ENCODE measurements at regions not wholly inside any gene's neighbourhood (a gene's known extent, or its start where the extent isn't known, plus 50 kb on each side); places are given as distances from the start of the nearest gene placed in this dataset.
A peak's percentile ranks its signal among the peaks of the same experiment; 100 is the strongest.
"Not testable (repeated sequence)": the region's sequence is repeated elsewhere in the genome, so short reads cannot be mapped to it uniquely, and the experiment has no call there.

DNA sequence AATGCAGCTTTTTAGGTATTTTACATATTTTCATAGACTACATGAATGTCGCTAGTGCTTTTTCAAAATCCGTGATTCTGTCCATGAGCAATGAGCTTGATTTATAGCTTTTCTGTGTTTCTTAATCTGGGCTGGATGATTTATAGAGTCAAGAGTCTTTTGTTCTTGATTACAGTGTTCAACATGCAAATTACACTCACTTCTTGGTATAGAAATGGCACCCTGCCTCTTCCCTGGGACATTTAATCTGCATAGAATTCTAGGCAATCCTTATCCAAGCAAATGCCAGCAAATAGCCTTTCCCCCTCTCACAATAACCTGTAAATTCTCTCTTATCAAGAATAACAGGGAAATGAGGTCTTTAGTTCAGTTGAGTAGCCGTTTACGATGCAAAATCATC lies 246.2 kb upstream of the SEMA3C start:
- no peak for DNase-seq

- DNase-seq = no peak
These were observed 244.1 kb upstream of the SEMA3C start for GRCh38 chr7:81162771-81163525.

DNA sequence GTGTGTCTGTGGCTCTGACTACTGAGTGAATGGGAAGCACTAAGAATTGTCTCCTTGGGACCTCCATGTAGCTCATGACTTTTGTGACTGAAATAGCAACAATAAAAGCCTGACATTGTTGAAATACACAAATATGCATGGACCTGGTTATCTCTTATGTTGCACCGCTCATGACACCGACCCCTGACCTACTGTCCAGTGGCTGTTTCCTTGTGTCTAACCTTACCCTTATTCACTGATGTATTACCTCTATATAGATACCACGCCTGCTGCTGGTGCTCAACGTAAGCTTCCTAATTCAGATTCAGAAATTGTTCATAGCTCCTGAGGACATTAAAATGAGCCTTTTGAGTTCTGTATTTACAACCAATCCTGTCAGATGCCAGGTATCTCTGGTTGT lies 243.4 kb upstream of the SEMA3C start:
- no peak for DNase-seq

DNA sequence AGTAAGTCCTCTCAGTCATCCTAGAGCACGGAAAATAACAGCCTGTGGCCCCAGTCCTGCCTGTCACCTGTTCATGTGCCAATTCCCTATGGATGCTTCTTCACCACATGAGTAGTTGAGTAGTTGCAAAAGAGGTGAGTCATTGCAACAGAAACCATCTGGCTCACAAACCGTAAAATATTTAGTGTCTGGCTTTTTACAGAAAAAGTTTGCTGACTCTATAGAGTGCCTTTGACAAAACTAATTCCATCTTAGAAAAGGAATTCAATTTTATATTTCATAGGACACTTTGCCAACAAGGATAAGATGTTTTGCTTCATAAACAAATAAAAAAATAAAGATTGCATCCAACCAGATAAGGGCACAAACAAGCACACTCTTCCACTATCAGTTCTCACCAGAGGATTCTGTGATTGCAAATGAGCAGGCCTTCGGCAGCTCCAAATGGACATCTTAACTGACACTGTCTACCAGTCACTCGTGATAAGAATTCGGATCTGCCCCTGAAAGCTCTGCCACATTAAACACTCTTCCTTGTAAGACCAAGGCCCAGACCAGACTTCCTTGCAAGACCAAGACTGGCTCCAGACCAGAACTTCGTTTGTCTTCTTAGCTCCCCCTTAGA lies 242.7 kb upstream of the SEMA3C start:
- DNase-seq = peak; percentile 19

DNA sequence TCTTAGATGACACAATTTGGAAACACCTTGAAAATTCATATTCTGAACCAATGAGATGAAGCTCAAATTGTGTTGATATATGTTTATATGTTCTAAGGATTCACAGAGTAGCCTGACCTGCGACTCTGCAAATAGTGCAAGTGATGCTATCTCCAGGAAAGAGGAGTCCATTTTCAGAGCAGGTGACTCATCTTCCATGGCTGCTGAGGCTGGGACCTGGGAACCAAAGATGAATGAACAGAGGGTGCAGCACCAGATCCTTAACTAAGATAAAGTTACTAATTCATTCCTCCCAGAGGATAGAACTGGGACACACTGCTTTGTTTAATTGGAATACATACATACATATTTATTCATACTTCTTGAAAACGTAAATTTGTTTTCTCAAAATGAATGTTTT lies 240.6 kb upstream of the SEMA3C start:
- no peak for DNase-seq

DNA sequence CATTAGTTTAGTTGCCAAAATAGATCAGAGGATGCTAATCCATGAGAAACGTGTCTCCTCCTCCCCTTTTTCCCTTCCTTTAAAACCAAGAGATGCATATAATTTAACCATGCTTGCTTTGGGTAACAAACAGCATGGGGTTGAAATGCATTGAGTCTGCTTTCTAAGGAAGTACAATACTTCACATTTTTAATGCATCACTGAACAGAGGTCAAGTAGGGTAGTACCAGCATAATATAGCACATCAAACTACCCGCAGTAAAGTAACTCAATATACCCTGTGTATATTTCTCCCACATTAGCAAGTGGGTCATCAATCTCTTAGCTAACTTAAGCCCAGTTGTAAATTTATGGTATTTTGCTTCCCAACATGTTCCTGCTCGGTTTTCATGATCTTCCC lies 239.3 kb upstream of the SEMA3C start:
- no peak for DNase-seq

DNA sequence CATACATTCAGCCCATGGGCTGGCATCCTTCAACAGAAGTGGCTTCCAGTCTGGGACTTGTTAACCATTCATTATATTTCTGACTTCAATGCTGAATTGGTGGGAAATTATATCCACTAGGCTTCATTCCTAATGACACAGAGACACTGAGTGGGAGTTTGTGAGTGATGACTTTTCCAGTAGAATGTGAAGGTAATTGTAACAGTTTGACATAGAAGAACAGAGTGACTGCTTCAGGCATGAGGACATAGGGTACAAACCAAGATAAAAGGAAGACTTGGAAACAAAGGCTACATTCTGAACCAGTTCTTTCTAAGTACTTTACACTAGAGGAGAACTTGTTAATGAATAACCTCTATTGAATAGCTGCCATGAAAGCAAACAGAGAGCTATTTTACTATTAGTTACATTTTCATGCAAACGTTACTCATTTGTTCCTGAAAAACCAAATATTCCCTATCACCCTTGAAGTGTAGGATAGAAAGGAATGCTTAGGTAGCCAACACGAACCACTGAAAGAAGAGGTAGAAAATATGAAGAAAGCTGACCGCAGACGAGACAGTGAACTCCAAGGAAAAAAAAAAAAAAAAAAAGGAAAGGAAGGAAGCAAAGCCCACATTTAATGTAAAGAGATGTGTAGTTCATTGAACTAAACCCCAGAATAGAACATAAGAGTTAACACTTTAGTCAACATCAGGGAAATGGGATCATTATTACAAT lies 237.0 kb upstream of the SEMA3C start:
- no peak for DNase-seq

DNA sequence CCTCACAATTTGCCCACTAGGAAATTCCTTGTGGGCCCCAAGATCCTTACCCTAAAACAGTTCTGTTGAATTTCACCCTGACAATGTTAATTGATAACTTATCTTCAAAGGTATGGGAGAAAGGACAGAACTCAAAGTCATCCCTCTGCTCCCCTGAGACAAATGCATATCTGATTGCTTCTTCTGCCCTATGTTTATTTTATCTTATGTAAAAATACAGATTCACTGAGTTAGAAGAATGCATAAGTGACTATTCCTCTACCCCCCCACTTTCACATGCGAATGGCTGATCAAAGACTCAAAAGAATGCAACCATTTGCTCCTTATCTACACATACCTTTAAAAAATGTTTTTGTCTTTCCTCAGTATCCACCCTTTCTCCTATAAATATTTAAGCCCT lies 235.7 kb upstream of the SEMA3C start:
- DNase-seq = no peak

- not testable (repeated sequence) for DNase-seq
These were observed 234.1 kb upstream of the SEMA3C start for GRCh38 chr7:81152925-81153324.

DNA sequence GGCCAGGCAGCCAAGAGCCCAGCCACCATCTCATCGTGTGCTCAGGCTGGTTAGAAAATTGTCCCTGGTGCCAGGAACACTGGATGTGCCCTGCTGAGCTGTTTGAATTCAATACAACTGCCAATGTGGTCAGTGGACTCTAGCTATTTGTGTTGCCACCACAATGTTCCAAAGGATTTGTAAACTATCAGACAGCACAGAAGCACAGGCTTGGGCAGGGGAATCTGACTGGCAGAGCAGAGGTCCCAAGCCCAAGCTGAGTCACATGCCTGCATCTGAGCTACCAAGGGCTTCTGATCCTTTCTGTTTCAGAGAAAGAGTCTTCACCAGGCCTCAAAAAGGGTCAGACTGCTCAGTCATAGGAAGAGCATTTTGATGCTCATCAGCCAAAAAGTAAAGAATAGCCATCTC lies 232.1 kb upstream of the SEMA3C start:
- no peak for DNase-seq

- no peak for DNase-seq
These were observed 225.0 kb upstream of the SEMA3C start for GRCh38 chr7:81143856-81144255.

GRCh38 chr7:81141257-81142205 lies 222.7 kb upstream of the SEMA3C start:
- not testable (repeated sequence) for DNase-seq

- DNase-seq = no peak
These were observed 221.9 kb upstream of the SEMA3C start for GRCh38 chr7:81140775-81141174.

DNA sequence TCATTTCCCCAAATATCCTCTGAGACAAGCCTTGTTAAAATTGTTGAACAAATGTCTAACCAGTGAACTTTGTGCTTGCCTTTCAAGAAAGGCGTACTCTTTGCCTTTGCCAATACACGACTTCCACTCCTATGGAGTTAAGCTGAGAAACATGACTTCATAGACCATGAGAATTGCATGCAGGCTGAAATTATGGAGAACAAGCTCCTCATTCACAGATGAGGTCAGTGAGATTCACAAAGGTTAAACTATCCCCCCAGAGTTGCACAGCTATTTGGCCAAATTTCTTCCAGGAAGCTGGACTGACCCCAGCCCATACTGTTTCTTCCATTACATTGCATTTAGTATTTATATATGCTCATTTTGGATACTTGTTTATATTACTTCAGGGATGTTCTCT lies 221.4 kb upstream of the SEMA3C start:
- DNase-seq = no peak

DNA sequence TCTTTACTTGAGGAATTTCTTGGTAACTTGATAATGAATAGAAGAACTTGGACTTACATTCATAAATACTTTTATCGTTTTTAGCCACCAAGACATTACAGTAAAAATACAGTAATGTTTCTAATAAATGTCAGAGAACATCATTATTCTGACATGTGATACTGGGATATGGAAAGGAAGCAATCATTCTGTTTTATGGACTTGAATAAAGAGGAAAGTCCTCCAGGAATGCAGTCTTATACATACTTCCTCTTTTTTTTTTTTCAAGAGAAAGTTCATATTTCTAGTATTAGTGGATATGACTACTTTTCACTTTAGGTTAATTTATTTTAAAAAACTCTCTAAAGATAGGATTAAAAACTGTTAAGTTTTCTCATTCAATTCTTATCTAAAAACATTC lies 220.0 kb upstream of the SEMA3C start:
- no peak for DNase-seq

GRCh38 chr7:81135324-81135723 lies 216.5 kb upstream of the SEMA3C start:
- no peak for DNase-seq

- no peak for DNase-seq
These were observed 209.2 kb upstream of the SEMA3C start for GRCh38 chr7:81128011-81128410.

DNA sequence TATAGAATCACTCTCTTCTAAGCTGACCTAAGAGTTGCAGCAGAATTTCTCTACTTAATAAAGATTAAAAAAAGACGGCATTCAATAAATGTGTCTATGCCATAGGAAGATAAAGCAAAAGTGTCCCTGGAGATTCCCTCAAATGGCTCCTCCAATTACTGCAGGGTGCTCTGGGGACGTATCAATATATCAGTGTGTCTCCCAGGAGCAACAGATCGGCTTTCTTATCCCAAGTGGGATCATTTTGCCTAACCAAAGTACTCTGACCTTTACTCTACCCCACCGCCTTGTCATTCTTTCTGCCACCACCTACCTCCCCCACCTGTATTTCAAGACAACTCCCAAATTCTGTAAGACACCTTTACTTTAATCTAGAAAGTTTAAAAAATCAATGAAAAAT lies 202.0 kb upstream of the SEMA3C start:
- no peak for DNase-seq

- no peak for DNase-seq
These were observed 201.3 kb upstream of the SEMA3C start for GRCh38 chr7:81120111-81120510.

DNA sequence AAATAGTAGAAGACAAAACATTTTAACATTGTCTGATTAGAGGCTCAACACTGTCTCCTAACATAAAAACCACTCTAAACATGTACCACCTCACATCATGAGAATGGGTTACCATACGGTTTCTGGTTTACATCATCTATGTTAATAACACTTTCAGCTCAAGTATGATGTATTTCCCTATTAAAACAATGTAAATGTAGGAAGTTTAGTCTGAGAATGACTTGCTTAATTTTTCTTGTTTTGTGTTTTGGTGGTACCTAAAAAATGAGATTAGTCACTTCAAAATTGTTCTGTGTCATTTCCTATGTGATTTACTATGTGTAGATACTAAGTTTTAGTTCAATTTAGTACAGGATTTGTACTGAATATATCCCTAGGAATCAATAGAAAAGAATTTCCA lies 195.8 kb upstream of the SEMA3C start:
- DNase-seq = no peak

GRCh38 chr7:81112731-81113130 lies 193.9 kb upstream of the SEMA3C start:
- no peak for DNase-seq

GRCh38 chr7:81111781-81112540 lies 193.1 kb upstream of the SEMA3C start:
- no peak for DNase-seq
